ENCODE measurements at regions not wholly inside any gene's neighbourhood (a gene's known extent, or its start where the extent isn't known, plus 50 kb on each side); places are given as distances from the start of the nearest gene placed in this dataset.

DNA sequence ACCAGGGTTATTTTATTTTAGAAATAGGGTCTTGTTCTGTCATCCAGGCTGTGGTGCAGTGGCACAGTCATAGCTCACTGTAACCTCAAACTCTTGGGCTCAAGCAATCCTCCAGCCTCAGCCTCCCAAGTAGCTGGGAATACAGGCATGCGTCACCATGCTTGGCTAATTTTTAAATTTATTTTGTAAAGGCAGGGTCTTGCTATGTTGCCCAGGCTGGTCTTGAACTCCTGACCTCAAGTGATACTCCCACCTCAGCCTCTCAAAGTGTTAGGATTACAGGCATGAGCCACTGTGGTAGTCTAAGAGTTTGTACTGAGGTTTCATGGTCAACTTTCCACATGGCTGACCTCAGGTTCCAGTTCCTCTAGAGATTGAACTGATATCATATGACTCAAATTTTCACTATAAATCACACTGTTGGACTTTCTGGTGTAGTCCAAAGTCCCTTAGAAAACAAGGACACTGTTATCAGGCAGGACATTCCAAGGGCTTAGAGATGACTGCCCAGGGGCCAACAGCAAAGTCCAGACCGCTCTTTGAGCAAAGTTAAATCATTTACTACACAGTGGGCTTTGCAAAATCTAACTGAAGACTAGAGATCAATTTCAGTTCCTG is 82.0 kb upstream of the MEX3C start (continued):
- TF ChIP-seq EHF (CRISPR knock-in tag; IDR thresholded peaks at IDR 0.05) (no peak), CBX2 (IDR thresholded peaks at IDR 0.05; ENCODE audit: borderline replicate concordance, low read depth) (no peak)
- TF ChIP-seq, protein P1, sequence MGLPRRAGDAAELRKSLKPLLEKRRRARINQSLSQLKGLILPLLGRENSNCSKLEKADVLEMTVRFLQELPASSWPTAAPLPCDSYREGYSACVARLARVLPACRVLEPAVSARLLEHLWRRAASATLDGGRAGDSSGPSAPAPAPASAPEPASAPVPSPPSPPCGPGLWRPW (IDR thresholded peaks at IDR 0.05), result no peak

GRCh38 chr18:51287818-51288508 is 90.5 kb upstream of the MEX3C start:
- FAIRE-seq (no peak), ATAC-seq (no peak), DNase-seq (ENCODE audit: low read depth in 1 of 2, low spot score in 1 of 2) (no peak)
- no peak overlapping the region for H3K4me2 ChIP-seq
- WGBS (ENCODE audit: missing lambda C conversion rate), result 52% methylated on average over 5 of the region's 5 CpGs
- H3K4me3 ChIP-seq, result no peak overlapping the region
- H3K4me1 ChIP-seq, result no peaks in the 10 kb centered on the region
- ChIA-PET POLR2A (no interaction called here), CTCF (no interaction called here)
- no peak for TF ChIP-seq FOSB (CRISPR knock-in tag; IDR thresholded peaks at IDR 0.05)
- no peak for TF ChIP-seq ZNF302 (CRISPR knock-in tag; IDR thresholded peaks at IDR 0.05)
- TF ChIP-seq ATOH8 (CRISPR knock-in tag; IDR thresholded peaks at IDR 0.05; ENCODE audit: low read depth), result no peak
- TF ChIP-seq NR3C1 (IDR thresholded peaks at IDR 0.05), result no peak
- no peak for TF ChIP-seq SMC3 (IDR thresholded peaks at IDR 0.05)
- TF ChIP-seq JUNB (IDR thresholded peaks at IDR 0.05), result no peak
- no peak for TF ChIP-seq PHF8 (IDR thresholded peaks at IDR 0.05; ENCODE audit: borderline replicate concordance, low read depth)
- TF ChIP-seq EP300 (IDR thresholded peaks at IDR 0.05), result no peak
- TF ChIP-seq HOXB5 (CRISPR knock-in tag; IDR thresholded peaks at IDR 0.05), result no peak
- TF ChIP-seq ESRRA (IDR thresholded peaks at IDR 0.05; ENCODE audit: borderline replicate concordance, low read length), result no peak
- TF ChIP-seq HOXA7 (CRISPR knock-in tag; IDR thresholded peaks at IDR 0.05), result no peak
- H3K9me3 ChIP-seq, result no peaks in the 10 kb centered on the region; the same call in 2 of the 3 replicates
- no peak overlapping the region for H3K27ac ChIP-seq

- 41% methylated on average over 3 of the region's 3 CpGs for WGBS (ENCODE audit: missing lambda C conversion rate)
- CTCF ChIA-PET, result no interaction called here
Measured at GRCh38 chr18:51288582-51288981, 91.1 kb upstream of the MEX3C start.

GRCh38 chr18:51290860-51291259 is 93.4 kb upstream of the MEX3C start:
- DNase-seq (ENCODE audit: low read depth in 1 of 2, low spot score in 1 of 2) (no peak), FAIRE-seq (no peak), ATAC-seq (no peak)
- Histone ChIP-seq H3K4me2 (no peak overlapping the region), H3K9me3 (no peaks in the 10 kb centered on the region; the same call in 2 of the 3 replicates), H3K4me3 (no peak overlapping the region), H3K4me1 (no peaks in the 10 kb centered on the region), H3K27ac (no peak overlapping the region)
- TF ChIP-seq ZC3H11A (IDR thresholded peaks at IDR 0.05) (no peak), ZSCAN20 (CRISPR knock-in tag; IDR thresholded peaks at IDR 0.05) (no peak), MYC (IDR thresholded peaks at IDR 0.05; ENCODE audit: borderline replicate concordance, low read length) (no peak), RFX5 (IDR thresholded peaks at IDR 0.05) (no peak), HDAC2 (IDR thresholded peaks at IDR 0.05) (no peak), KDM1A (IDR thresholded peaks at IDR 0.05; ENCODE audit: low read depth) (no peak), HOXA7 (CRISPR knock-in tag; IDR thresholded peaks at IDR 0.05) (no peak), EHMT2 (IDR thresholded peaks at IDR 0.05; ENCODE audit: low read depth) (no peak), EHF (CRISPR knock-in tag; IDR thresholded peaks at IDR 0.05) (no peak), POLR2A (IDR thresholded peaks at IDR 0.05; ENCODE audit: low read length) (no peak), MAZ (IDR thresholded peaks at IDR 0.05; ENCODE audit: borderline replicate concordance, low read depth, low read length) (no peak)
- TF ChIP-seq, protein P2, sequence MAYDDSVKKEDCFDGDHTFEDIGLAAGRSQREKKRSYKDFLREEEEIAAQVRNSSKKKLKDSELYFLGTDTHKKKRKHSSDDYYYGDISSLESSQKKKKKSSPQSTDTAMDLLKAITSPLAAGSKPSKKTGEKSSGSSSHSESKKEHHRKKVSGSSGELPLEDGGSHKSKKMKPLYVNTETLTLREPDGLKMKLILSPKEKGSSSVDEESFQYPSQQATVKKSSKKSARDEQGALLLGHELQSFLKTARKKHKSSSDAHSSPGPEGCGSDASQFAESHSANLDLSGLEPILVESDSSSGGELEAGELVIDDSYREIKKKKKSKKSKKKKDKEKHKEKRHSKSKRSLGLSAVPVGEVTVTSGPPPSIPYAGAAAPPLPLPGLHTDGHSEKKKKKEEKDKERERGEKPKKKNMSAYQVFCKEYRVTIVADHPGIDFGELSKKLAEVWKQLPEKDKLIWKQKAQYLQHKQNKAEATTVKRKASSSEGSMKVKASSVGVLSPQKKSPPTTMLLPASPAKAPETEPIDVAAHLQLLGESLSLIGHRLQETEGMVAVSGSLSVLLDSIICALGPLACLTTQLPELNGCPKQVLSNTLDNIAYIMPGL (CRISPR knock-in tag; IDR thresholded peaks at IDR 0.05; ENCODE audit: borderline replicate concordance), result no peak
- WGBS (ENCODE audit: missing lambda C conversion rate), result 0% methylated on average over 2 of the region's 2 CpGs
- ChIA-PET POLR2A (no interaction called here), CTCF (no interaction called here)

More at GRCh38 chr18:51288582-51288981, 91.1 kb upstream of the MEX3C start:
- TF ChIP-seq GATA3 (IDR thresholded peaks at IDR 0.05; ENCODE audit: borderline replicate concordance) (no peak), EHF (CRISPR knock-in tag; IDR thresholded peaks at IDR 0.05) (no peak), ZFP36 (IDR thresholded peaks at IDR 0.05; ENCODE audit: borderline replicate concordance, partially characterized antibody) (no peak), E2F6 (IDR thresholded peaks at IDR 0.05; ENCODE audit: borderline replicate concordance, low read depth) (no peak), NFE2L2 (conservative IDR thresholded peaks at IDR 0.05; ENCODE audit: low read length) (no peak), CBX2 (IDR thresholded peaks at IDR 0.05; ENCODE audit: borderline replicate concordance, low read depth) (no peak)
- no peak overlapping the region for H3K27ac ChIP-seq
- no peak overlapping the region for H3K4me3 ChIP-seq
- FAIRE-seq (no peak), ATAC-seq (no peak), DNase-seq (ENCODE audit: low read depth in 1 of 2, low spot score in 1 of 2) (no peak)
- no peak overlapping the region for H3K4me2 ChIP-seq
- POLR2A ChIA-PET, result no interaction called here
- H3K9me3 ChIP-seq, result no peaks in the 10 kb centered on the region; the same call in 2 of the 3 replicates
- H3K4me1 ChIP-seq, result no peaks in the 10 kb centered on the region

All from A549 (cell line).